C4-2B (cell line): ENCODE measurements at regions not wholly inside any gene's neighbourhood (a gene's known extent, or its start where the extent isn't known, plus 50 kb on each side); places are given as distances from the start of the nearest gene placed in this dataset.
"Not testable (repeated sequence)": the region's sequence is repeated elsewhere in the genome, so short reads cannot be mapped to it uniquely, and the experiment has no call there.

ENCODE experiments used
- H3K27ac ChIP-seq: fragments of 450-650 bp; 2 replicates; pipeline ENCODE4 v1.5.1; 2017
- ZFX ChIP-seq: fragments of 450-650 bp; IDR thresholded peaks from 2 replicates; pipeline ENCODE4 v1.6.1; 2017
- TF ChIP-seq, protein P1 (sequence below): fragments of 450-650 bp; conservative IDR thresholded peaks from 2 replicates; pipeline ENCODE4 v1.5.1; 2017; ENCODE audit warnings: mild to moderate bottlenecking

DNA sequence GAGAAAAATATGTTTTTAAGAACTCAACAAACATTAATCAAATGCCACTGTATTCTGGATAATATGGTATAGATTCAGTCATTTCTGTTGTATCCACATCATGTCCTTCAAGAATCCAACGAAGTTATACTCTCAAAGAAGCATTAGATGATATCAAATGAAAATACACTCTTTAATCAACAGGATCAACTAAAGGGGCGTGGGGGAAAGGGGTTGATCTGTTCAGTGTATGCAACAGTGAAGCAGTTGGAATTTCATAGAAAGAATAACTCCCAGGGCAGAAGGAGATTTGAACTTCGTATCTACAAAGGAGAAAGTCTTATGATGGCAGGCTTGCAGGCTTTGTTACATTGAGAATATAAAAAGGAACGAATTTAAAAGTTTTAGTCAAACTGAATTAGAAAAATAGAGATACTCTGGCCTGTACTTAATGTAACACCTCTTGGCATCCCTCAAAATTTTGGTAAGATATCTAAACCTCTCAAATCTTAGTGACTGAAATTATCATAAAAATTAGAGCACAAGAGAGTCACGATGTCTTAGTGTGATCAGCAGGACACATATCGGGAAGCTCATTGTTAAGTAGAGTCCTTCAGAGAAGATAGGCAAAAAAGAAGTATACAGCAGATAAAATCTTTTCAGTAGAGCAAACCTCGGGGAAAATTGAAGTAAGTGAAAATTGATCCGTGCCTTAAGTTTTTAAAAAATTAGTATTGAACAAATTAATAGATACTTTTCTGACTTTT is 431.4 kb downstream of the KCNJ18 start:
- TF ChIP-seq, protein P1, sequence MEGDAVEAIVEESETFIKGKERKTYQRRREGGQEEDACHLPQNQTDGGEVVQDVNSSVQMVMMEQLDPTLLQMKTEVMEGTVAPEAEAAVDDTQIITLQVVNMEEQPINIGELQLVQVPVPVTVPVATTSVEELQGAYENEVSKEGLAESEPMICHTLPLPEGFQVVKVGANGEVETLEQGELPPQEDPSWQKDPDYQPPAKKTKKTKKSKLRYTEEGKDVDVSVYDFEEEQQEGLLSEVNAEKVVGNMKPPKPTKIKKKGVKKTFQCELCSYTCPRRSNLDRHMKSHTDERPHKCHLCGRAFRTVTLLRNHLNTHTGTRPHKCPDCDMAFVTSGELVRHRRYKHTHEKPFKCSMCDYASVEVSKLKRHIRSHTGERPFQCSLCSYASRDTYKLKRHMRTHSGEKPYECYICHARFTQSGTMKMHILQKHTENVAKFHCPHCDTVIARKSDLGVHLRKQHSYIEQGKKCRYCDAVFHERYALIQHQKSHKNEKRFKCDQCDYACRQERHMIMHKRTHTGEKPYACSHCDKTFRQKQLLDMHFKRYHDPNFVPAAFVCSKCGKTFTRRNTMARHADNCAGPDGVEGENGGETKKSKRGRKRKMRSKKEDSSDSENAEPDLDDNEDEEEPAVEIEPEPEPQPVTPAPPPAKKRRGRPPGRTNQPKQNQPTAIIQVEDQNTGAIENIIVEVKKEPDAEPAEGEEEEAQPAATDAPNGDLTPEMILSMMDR: no peak
- no peak for TF ChIP-seq ZFX
- H3K27ac ChIP-seq: no peak overlapping the region

DNA sequence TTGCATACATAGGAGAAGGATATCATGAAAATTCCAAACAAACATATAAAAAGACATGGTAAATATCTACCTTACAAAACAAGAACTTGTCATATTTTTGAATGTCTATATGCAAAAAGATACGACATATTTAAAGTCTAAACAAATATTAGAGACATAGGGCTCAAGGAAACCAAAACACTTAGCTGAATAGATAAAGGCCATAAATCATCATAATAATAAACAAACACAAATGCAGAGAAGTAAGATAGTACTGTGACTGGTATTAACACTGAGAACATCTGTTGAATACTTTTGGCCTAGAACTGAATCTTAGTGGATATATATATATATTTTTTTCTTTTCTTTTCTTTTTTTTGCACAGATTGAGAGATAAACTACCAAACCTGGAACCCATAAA is 435.8 kb downstream of the KCNJ18 start:
- TF ChIP-seq ZFX: no peak
- TF ChIP-seq, protein P1: no peak

DNA sequence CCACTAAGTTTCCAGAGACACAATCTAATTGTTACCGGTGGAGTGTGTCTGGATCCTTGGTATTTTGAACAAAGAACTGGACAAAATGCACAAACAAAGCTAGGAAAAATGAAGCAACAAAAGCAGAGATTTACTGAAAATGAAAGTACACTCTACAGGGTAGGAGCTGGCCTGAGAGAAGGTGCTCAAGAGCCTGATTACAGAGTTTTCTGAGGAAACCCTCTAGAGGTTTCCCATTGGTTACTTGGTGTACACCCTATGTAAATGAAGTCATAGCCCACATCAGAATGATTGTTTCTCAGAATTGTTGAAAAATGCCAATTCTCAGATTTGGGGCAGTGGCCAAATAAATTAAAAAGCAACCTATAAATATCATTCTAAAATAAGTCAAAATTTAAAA is 436.4 kb downstream of the KCNJ18 start:
- no peak overlapping the region for H3K27ac ChIP-seq
- no peak for TF ChIP-seq ZFX
- TF ChIP-seq, protein P1: no peak

More for the DNA sequence above, 435.8 kb downstream of the KCNJ18 start:
- no peak overlapping the region for H3K27ac ChIP-seq

DNA sequence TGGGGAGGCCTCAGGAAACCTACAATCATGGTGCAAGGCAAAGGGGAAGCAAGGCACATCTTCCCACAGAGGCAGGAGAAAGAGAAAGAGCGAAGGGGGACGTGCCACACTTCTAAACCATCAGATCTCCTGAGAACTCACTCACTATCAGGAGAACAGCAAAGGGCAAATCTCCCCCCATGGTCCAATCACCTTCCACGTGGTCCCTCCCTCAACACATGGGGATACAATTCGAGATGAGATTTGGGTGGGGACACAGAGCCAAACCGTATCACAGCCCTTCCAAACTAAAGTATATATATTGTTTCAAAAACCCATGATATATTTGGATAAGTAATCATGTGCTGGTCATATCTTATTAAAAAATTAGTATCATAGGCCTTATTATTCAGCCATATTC is 437.6 kb downstream of the KCNJ18 start:
- H3K27ac ChIP-seq: not testable (repeated sequence)

DNA sequence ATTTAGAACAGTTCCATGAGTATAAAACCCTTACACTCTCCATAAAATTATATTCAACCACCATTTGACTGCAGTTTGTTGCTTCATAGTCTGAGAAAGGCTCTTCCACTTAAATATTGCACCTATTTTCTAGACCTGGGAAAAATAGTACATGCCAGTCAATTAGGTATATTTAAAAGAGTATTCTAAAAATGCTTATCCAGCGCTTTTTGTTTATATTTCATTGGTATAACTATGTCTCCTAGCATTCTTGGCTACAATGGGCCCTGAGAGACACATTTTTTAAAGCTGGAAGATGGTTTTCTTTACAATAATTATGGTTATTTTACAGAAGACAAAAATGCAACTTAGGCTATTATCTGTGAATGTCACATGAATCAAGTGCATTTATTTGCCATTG is 439.4 kb downstream of the KCNJ18 start:
- TF ChIP-seq, protein P1: no peak
- TF ChIP-seq ZFX: no peak

DNA sequence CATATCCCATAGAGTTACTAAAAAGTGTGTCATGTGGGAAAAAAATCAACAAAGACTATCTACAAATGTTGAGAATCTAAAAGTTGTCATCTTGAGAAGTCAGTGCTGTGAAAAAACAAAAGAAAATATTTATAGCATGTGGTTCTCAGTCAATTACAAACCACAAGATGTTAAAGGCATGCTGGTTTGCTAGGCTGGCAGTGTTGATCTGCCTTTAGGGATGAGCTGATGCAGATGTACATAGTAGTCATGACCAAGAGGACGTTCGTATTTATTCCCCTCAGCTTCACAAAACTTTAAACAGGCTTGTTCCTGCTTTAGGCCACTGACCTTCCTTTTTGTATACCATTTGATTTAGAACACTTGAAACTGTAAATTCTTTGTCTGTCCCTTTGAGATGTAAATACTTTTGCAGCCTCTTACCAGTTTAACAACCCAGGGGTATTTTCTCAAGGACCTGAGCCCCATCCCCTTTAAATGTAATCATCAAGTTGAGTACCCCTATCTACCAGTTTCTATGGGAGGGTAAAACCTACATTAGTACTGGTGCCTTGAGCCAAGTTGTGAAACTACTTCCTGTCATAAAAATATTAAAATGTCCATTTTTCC is 446.6 kb downstream of the KCNJ18 start:
- no peak overlapping the region for H3K27ac ChIP-seq
- no peak for TF ChIP-seq ZFX
- TF ChIP-seq, protein P1: no peak

More for the DNA sequence above, 439.4 kb downstream of the KCNJ18 start:
- H3K27ac ChIP-seq: no peak overlapping the region

DNA sequence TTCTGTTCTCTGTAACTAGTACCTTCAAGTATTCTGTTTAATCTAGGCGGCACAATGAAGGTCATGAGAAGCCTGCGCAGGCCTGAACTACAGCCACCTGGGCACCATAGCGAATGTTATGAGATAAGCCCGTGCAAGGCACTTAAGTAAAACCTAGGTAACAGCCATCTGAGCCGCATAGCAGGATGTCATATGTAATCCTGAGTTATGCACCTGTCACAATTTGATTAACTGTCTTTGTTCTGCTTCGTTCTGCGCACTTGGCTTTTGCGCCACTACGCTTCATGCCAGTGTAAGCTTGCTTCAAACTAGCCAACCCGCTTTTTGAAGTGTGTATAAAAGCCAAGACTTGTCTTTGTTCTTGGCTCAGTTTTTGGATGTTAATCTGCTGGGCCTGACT is 449.8 kb downstream of the KCNJ18 start:
- no peak overlapping the region for H3K27ac ChIP-seq
- TF ChIP-seq, protein P1: no peak
- no peak for TF ChIP-seq ZFX
